HPDE6-E6E7 (cell line): ENCODE measurements at regions not wholly inside any gene's neighbourhood (a gene's known extent, or its start where the extent isn't known, plus 50 kb on each side); places are given as distances from the start of the nearest gene placed in this dataset.
"Not testable (repeated sequence)": the region's sequence is repeated elsewhere in the genome, so short reads cannot be mapped to it uniquely, and the experiment has no call there.

Experiments used
- DNase-seq: peaks from one replicate; pipeline ENCODE4 v3.0.0; 2011; ENCODE audit warnings: missing footprints; ENCODE audit errors: extremely low spot score

DNA sequence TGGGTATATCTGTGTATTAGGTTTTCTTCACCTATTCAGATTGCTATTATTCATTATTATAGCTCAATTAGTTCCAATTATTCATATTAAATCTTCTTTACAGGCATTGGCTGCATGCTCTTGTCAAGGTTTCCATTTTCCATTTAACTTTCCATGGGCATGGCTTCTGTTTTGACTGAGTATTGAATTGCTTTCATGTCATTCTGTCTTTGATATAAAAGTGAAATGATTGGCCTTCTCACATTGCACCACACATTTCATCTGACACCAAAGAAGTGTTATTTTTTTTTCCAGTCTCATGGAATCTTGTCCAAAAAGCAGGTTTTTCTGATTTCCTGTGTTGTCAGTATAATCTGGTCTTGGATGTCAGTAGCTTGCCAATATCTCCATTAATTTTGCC is 1244.3 kb downstream of the RAPGEF2 start:
- no peak for DNase-seq

DNA sequence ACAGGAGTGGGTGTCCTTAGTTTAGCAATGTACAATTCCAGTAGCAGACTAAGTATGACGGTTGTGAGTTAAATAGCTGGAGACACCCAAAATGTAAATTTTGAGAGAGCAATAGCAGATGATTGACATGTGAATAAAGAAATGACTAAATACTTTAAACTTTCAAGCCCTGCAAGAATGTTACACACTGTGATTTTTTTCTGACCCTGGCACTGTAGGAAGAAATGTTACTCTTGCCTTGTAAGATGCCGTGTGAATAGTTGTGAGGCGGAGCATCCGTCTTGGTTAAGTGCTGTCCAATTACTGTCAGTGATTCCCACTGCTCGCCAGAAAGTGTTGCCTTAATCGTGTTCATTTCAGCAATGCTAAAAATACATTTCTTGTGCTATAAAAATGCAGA is 1248.1 kb downstream of the RAPGEF2 start:
- no peak for DNase-seq

DNA sequence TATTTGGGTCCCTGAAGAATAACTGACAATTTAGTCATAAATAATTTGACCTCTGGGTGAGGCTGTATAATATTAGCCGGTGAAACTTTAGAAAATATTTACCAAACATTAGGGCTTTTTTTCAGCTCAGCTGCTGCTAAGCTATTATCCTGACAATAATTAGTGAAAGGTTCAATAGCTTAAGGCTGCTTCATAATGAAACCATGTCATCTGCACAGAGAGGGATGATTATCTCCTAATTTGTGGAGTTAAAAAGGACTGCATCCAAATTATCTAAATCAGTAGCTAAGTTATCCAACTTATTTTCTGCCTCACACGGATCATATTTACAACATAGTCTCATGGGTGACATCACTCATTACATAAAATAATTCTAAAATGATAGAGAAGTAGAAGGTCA is 1249.8 kb downstream of the RAPGEF2 start:
- DNase-seq, result no peak

DNA sequence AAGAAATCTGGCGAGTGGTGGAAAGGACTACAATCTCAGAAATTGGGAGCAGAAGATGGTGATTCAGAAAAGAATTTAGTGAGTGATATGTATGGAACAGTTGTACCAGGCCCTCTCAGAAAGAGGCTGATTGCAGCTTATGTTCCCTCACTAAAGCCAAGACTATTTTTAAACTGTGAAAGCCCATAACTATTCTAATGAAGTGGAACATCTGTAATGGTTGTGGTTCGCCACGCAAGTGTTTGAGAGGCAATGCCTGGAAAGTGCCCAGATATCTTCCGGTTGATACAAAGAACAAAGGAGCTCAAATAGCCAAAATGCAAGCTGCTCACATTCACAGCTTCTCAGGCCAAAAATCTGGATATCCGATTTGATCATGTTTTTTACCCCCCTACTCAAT is 1250.7 kb downstream of the RAPGEF2 start:
- no peak for DNase-seq

DNA sequence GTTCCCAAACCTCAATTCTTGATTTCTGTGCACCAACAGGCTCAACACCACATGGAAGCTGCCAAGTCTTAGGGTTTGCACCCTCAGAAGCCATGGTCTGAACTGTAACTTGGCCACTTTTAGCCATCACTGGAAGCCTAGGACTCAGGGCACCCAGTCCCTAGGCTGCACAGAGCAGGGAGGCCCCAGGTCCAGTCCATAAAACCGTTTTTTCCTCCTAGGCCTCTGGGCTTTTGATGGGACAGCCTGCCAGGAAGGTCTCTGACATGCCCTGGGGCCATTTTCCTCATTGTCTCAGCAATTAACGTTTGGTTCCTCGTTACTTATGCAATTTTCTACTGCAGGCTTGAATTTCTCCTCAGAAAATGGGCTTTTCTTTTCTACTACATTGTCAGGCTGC is 1259.6 kb downstream of the RAPGEF2 start:
- no peak for DNase-seq

DNA sequence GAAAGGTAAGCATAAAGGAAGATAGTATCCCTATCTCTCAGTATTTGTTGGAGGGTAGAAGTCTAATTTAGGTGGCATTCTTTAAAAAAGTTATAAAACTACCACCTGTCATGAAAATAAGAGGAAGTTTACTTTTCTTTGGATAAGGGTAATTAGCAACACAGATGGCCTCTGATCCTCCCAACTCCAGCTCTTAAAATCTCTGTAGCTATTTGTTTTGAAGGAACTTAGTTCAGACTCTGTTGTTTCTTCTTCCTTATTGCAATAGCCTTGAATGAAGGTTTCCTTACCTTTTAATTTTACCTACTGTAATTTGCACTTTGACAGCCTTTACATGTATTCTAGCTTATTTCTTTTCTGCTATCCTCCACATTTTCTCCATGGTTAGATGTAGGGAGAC is 1261.3 kb downstream of the RAPGEF2 start:
- no peak for DNase-seq

DNA sequence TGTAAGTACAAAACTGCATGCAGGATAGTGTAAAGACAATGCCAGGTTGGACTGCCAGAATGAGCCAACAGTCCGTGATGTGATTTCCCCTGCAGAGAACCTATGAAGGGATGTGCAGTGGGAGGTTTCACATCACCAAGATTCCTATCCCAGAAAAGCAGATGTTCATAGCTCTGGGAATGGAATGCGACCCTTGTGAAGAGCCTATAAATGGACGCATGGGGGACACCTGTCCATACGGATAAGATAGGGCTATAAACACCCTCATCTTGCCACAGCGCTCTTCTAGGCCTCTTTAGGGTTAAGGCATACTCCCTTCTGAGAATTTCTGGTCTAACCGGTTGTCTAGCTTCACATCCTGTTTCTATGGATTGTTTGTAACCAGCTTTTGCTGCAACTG is 1261.8 kb downstream of the RAPGEF2 start:
- not testable (repeated sequence) for DNase-seq

DNA sequence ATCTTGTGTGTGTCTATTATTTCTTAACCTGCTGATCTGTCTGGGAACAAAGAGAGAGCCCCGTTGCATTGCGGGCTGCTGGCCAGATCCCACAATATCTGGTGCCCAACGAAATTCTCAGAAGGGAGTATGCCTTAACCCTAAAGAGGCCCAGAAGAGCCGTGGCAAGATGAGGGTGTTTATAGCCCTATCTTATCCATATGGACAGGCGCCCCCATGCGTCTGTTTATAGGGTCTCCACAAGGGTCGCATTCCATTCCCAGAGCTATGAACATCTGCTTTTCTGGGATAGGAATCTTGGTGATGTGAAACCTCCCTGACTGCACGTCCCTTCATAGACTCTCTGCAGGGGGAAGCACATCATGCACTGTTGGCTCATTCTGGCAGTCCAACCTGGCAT is 1262.5 kb downstream of the RAPGEF2 start:
- DNase-seq, result not testable (repeated sequence)

DNA sequence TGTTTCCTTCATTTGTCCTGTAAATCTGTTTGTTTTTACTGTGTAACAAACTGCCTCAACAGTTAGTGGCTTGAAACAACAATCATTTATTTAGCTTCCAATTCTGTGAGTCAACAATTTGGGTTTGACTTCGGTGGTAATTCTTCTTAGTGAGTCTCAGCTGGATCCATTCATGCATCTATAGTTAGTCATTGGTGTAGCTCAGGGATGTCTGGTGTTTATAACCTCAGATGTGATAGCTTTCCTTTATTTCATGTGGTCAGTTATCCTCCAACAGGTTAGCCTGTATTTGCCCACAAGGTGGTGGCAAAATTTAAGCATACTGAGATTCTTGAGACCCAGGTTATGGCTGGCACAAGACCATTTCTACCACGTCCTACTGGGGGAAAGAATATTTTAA is 1267.2 kb downstream of the RAPGEF2 start:
- DNase-seq, result no peak

DNA sequence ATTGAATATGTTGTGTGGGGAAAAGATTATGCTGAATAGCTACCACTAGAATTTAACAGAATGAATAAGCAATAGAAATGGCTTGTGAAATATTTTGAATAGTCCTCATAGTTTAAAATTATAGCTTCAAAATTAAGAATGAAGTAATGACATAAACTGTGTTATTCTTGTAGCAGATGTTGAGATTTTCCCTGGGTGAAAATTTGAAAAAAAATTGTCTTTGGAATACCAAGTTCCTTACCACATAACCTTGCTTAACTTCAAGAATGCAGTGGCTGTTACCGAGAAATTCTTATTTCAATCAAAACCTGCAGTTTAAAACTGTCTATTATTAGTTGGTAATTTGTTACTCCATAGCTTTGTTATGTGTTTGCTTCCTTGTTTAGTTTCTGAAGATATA is 1268.6 kb downstream of the RAPGEF2 start:
- DNase-seq, result no peak

DNA sequence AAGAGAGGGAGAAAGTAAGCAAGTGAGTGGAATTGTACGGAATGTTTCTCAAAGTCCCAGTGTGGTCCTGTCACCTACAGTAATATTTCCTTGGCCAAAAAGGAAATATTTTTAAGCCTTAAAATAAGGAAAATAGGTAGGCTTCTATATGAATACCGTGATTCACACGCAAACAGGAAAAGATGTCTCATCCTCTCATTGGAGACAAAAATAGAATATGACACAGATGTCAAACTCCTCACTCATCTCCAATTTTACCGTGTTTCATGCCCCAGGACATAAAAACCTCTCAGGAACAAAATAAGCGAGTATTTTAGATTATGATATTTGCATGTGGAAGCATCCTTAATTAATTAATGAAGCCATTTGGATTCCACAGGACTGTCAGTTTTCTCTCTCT is 1269.5 kb downstream of the RAPGEF2 start:
- peak; percentile 2 for DNase-seq

DNA sequence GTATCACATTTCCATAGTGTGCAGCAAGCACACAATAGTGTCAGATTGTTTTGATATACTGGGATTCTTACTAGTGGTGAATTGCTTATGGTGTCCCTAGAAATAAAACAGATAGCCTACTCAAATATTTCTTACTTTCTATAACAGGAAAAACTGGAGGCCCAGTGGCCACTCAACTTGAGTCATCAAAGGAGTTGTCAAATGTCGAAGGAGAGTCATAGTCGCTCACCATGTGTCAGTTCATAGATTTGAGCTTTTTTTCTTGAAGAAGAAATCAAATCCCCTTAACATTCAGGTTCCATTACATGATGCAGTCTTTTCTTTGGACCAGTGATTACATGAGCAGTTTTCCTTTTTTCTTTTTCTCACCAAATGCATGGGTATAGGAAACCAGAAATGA is 1271.0 kb downstream of the RAPGEF2 start:
- DNase-seq, result peak; percentile 6

DNA sequence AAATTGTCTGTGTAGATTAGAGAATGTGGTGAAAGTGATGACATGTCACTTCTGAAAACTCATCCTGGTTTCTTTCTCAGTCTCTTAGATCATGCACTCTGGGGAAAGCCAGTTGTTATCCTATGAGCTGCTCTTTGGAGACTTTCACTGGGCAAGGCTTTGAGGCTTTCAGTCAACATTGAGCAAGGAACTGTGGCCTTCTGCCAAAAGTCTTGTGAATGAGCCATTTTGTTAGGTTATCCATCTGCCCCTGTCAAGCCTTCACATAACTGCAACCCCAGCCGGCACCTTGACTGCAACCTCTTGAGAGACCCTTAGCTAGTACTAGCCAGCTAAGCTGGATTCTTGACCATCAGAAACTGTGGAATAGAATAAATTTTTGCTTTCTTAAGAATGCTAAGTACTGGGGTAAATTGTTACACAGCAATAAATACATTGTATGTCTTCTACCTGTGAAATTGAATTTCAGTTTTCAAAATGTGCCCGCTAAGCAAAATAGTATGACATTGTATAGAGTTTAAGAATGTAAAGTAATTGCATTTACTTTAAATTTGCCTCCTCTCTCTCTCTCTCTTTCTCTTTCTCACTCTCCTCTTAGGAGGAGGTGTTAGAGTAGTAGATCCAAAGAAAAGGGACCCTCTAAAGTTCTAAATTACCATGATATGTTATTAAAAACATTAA is 1273.0 kb downstream of the RAPGEF2 start:
- no peak for DNase-seq

DNA sequence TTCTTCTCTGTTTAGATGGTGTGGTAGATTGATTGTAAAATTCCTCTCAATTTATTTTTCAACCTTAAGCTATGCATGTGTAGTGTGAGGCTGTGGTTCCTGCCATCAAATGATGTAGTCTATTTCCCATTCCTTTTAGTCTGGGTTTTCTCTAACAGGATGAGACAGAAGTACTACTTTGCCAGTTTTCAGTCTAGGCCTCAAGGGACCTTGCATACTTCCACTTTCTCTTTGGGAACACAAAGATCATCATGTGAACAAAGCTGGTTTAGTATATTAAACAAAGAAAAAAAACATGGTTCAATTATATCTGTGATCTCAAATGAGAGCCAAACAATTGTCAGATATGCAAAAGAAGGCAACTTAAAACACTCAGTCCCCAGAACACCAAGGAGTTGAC is 1284.0 kb downstream of the RAPGEF2 start:
- no peak for DNase-seq

DNA sequence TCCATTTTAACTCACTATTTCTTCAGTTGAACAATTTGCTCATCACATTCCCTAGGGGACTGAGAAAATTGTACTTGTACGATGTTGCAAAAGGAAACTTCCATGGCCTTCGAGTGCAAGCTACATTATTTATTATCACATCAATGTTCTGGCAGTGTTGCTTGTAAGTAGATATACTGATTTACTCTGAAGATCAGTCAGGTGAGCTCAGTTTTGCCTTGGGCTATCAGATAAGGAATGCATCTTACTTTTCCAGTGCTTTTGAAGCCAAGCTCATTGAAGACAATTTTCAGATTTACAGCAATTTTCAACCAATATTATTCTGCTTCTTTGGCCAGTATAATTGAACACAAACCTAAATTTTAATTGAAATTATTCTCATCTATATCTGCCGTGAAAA is 1296.9 kb downstream of the RAPGEF2 start:
- DNase-seq, result no peak

DNA sequence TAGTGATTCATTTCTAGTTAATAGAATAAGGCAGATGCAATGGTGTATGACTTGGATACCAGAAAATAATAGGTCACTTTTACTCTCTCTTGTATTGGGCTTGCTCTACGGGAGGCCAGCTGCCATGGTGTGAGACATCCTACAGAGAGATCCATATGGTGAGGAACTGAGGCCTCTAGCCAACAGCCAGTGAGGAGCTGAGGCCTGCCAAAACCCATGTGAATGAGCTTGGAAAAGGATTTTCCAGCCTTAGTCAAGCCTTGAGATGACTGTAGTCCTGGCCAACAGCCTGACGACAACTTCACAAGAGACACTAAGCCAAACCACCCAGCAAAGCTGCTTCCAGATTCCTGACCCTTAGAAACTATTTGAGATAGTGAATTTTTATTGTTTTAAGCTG is 1300.2 kb downstream of the RAPGEF2 start:
- DNase-seq, result no peak

DNA sequence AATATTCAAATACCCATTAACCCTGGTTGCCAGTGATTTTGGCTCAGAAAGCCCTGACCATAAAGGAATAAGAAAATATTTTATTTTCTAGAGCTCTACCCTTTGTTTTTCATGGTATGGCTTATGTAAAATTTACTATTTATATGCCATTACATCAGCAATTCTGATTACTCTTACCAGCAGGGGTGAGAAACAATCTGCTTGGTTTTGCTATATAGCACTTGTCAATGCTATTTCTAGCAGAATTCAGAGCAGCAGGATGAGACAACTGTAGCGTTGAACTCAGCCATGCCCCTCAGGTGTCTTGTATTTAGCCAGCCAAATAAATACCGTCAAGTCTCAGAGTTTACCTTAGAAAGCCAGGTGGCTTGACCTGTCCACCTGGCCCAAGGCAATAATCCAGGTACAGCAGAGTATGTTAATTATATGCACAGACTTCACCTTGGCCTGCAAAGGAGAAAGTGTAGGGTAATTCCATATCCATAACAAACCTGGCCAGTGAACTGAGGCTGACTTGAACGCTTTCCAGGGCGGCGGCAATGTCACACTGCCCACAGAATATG is 1303.5 kb downstream of the RAPGEF2 start:
- no peak for DNase-seq

DNA sequence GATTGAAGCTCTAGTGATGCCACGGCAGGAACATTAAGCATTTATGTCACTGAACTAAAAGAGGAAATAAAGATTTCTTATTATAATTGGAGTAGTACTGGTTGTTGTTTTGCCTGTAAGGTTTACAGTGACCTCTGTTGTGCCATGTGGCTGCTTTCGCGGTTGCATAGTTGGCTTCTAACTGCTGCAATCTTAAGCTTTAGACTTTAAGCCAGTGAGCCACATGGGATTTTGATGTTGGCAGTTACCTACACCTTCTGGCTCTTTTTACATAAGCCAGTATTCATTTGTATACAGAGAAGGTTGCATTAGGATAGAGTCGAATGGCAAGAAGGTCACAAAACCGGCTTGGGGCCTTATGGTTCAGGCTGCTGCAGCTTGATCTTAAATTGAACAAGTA is 1311.6 kb downstream of the RAPGEF2 start:
- DNase-seq, result no peak

DNA sequence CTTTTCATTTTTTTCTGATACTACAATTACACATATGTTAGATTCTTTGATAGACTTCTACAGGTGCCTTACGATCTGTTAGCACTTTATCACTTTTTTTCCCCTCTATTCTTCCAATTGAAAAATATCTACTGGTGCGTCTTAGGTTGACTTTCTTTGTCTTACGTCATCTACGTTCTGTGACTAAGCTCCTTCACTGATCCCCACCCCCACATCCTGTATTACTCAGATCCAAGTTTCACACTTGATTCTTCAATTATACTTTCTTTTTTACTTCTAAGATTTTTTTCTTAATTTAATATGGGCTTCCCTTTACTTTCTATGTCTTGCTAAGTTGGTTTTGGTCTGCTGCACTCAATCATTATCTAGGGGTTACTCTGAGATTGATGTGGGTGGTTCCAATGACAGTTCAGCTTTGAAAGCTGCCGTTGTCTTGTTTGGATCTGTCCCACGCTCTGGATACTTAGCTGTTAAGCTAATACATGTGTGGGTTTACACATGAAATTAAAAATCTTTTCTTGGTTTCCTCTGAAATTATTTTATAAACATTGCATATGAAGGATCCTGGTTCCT is 1321.1 kb downstream of the RAPGEF2 start:
- peak; percentile 9 for DNase-seq

DNA sequence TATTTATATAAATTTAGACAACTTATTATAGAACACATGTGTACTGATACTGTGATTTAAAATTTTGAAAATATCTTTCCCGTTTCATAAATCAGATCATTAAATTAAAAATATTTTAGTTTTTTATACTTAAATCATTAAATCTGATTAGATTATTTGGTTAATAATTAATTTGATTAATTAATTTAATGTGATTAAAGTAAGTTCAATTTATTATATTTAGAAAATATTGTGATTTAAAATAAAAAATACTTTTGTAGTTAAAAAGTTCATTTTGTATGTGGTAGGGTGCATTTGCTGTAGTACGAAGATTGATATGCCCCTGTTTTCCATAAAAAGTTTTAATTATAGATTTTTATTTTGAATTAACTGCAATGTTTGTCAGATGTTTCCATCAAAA is 1323.4 kb downstream of the RAPGEF2 start:
- DNase-seq, result no peak

DNA sequence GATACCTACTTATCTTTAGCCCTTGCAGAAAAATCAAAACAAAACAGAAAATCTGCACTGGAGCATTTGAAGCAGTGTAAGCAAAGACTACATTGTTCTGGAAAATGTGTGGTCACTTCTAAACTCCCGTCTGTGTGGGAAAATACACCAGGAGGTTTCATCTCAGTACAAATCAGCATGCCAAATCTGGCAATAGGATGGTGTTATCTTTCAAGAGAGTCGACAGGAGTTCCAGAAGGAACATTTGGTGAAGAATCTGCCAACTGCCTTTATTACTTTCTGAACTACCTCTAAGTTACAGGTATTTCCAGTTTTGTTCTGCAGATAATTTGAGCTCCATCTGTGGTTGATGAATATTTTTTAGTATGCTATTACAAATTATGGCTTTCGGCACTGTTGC is 1348.0 kb downstream of the RAPGEF2 start:
- DNase-seq, result no peak

DNA sequence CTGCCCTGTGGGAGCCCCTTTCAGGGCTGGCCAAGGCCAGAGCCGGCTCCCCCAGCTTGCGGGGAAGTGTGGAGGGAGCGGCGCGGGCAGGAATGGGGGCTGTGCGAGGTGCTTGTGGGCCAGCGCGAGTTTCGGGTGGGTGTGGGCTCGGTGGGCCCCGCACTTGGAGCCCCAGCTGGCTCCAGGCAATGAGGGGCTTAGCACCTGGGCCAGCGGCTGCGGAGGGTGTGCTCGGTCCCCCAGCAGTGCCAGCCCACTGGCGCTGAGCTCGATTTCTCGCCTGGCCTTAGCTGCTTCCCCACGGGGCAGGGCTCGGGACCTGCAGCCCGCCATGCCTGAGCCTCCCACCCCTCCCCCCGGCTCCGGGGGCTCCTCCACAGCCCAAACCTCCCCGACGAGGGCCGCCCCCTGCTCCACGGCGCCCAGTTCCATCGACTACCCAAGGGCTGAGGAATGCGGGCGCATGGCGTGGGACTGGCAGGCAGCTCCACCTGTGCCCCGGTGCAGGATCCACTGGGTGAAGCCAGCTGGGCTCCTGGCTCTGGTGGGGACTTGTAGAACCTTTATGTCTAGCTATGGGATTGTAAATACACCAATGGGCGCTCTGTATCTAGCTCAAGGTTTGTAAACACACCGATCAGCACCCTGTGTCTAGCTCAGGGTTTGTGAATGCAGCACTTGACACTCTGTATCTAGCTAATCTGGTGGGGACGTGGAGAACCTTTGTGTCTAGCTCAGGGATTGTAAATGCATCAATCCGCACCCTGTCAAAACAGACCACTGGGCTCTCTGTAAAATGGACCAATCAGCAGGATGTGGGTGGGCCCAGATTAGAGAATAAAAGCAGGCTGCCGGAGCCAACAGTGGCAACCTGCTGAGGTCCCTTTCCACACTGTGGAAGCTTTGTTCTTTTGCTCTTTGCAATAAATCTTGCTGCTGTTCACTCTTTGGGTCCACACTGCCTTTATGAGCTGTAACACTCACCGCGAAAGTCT is 1379.1 kb downstream of the RAPGEF2 start:
- not testable (repeated sequence) for DNase-seq
